ENCODE measurements at regions not wholly inside any gene's neighbourhood (a gene's known extent, or its start where the extent isn't known, plus 50 kb on each side); places are given as distances from the start of the nearest gene placed in this dataset.

- TF ChIP-seq CTCF (IDR thresholded peaks at IDR 0.05): no peak
- no peak for TF ChIP-seq POLR2A (IDR thresholded peaks at IDR 0.05)
- Histone ChIP-seq H3K36me3 (no peaks in the 10 kb centered on the region), H3K27ac (no peak overlapping the region), H3K4me3 (replicated peaks in 1 of 3) (no peak overlapping the region), H3K9me3 (no peaks in the 10 kb centered on the region), H3K27me3 (no peaks in the 10 kb centered on the region), H3K4me1 (no peaks in the 10 kb centered on the region)
- DNase-seq: no peak
- intact Hi-C loops (cut with DNase I): no loop called here
- 62 to 74% methylated on average over 2 of the region's 2 CpGs for WGBS, 2 donors
Observed at GRCh38 chr11:15747671-15748070, 608.7 kb downstream of the SOX6 start.

- no peaks in the 10 kb centered on the region for H3K9me3 ChIP-seq
- no peak for DNase-seq
- no peaks in the 10 kb centered on the region for H3K36me3 ChIP-seq
- no peaks in the 10 kb centered on the region for H3K27me3 ChIP-seq
- intact Hi-C loops (cut with DNase I): no loop called here
- H3K4me1 ChIP-seq: no peaks in the 10 kb centered on the region
- no peak overlapping the region for H3K4me3 ChIP-seq (replicated peaks in 1 of 3)
- H3K27ac ChIP-seq: no peak overlapping the region
- TF ChIP-seq POLR2A (IDR thresholded peaks at IDR 0.05) (no peak), CTCF (IDR thresholded peaks at IDR 0.05) (no peak)
Observed at GRCh38 chr11:15748132-15748531, 608.2 kb downstream of the SOX6 start.

GRCh38 chr11:15748741-15749140 is 607.6 kb downstream of the SOX6 start:
- 88% methylated on average over 2 of the region's 2 CpGs for WGBS, 2 donors
- Histone ChIP-seq H3K27ac (no peak overlapping the region), H3K36me3 (no peaks in the 10 kb centered on the region), H3K9me3 (no peaks in the 10 kb centered on the region), H3K4me3 (replicated peaks in 1 of 3) (no peak overlapping the region), H3K27me3 (no peaks in the 10 kb centered on the region), H3K4me1 (no peaks in the 10 kb centered on the region)
- no peak for DNase-seq
- intact Hi-C loops (cut with DNase I): no loop called here
- no peak for TF ChIP-seq POLR2A (IDR thresholded peaks at IDR 0.05)
- TF ChIP-seq CTCF (IDR thresholded peaks at IDR 0.05): no peak

- Histone ChIP-seq H3K36me3 (no peaks in the 10 kb centered on the region), H3K27me3 (no peaks in the 10 kb centered on the region), H3K4me3 (replicated peaks in 1 of 3) (no peak overlapping the region), H3K9me3 (no peaks in the 10 kb centered on the region), H3K4me1 (no peaks in the 10 kb centered on the region), H3K27ac (no peak overlapping the region)
- DNase-seq: no peak
- intact Hi-C loops (cut with DNase I): no loop called here
- TF ChIP-seq CTCF (IDR thresholded peaks at IDR 0.05) (no peak), POLR2A (IDR thresholded peaks at IDR 0.05) (no peak)
- 82 to 86% methylated on average over 11 of the region's 11 CpGs for WGBS, 2 donors
Observed at GRCh38 chr11:15750535-15751308, 605.6 kb downstream of the SOX6 start.

GRCh38 chr11:15754221-15754620 is 602.1 kb downstream of the SOX6 start:
- 54 to 66% methylated on average over 1 of the region's 1 CpG for WGBS, 2 donors
- intact Hi-C loops (cut with DNase I): no loop called here

More at GRCh38 chr11:15754221-15754620, 602.1 kb downstream of the SOX6 start:
- H3K36me3 ChIP-seq: no peaks in the 10 kb centered on the region
- no peak overlapping the region for H3K4me3 ChIP-seq (replicated peaks in 1 of 3)
- no peak for DNase-seq
- H3K27ac ChIP-seq: no peak overlapping the region
- no peaks in the 10 kb centered on the region for H3K27me3 ChIP-seq
- H3K4me1 ChIP-seq: peaks cover 3 to 4% of the 10 kb centered on the region in 2 donors
- no peak for TF ChIP-seq POLR2A (IDR thresholded peaks at IDR 0.05)
- no peak for TF ChIP-seq CTCF (IDR thresholded peaks at IDR 0.05)
- H3K9me3 ChIP-seq: no peaks in the 10 kb centered on the region
